K562 (cell line): ENCODE measurements at regions not wholly inside any gene's neighbourhood (a gene's known extent, or its start where the extent isn't known, plus 50 kb on each side); places are given as distances from the start of the nearest gene placed in this dataset.

Experiments used
- ATAC-seq: fragments of 200-7000 bp; cut with Tn5 transposase; 3 replicates; pipeline ENCODE4 v1.9.1; 2020; ENCODE audit warnings: moderate library complexity
- BruUV-seq: library from RNA; stranded (reverse); fragments of 400-500 nt; replicated peaks from 2 replicates; lab custom pipeline; 2021; lab: Mats Ljungman, UMichigan
- CTCF ChIA-PET: fragments of 300-600 bp; formaldehyde crosslinking; extraction: SDS; loops from one replicate; lab custom pipeline; 2021; ENCODE audit warnings: low intra/inter-chr PET ratio; lab: Yijun Ruan, JAX
- POLR2A ChIA-PET: fragments of 300-600, 350-650 bp; sonication (Branson Sonifier 250); formaldehyde crosslinking; extraction: SDS; loops from one replicate; lab custom pipeline; 2021; ENCODE audit warnings: antibody characterized with exemption, inconsistent platforms; lab: Yijun Ruan, JAX
- DNase-seq, 4 experiments: peaks; one replicate each; pipeline versions ENCODE4 v3.0.0 to v3.0.0-alpha.2; 2011 to 2018; ENCODE audit warnings: low spot score in 3 of 4, mixed read lengths in 3 of 4; ENCODE audit errors: extremely low read depth in 1 of 4
- FAIRE-seq: peaks from 2 replicates; lab custom pipeline; 2011; peaks lifted over from hg19 to GRCh38; lab: Jason Lieb, UNC
- H2AFZ ChIP-seq: 2 replicates; pipeline ENCODE4 v1.6.0; 2011; ENCODE audit warnings: low read depth, low read length, control low read depth, inconsistent platforms
- H3K27ac ChIP-seq: fragments of 200-600 bp; 3 replicates; pipeline ENCODE4 v1.8.0; 2011; ENCODE audit warnings: low read depth, mild to moderate bottlenecking, control low read depth, inconsistent platforms, low read length, moderate library complexity, mixed read lengths; ENCODE audit errors: extremely low read depth
- H3K27me3 ChIP-seq, 2 experiments: fragments of 300-600 bp in 1 of 2; 2 replicates in 1 of 2; 3 replicates in 1 of 2; pipeline versions ENCODE4 v1.6.0 to v1.8.0; 2011; ENCODE audit warnings: inconsistent platforms in 2 of 2, low read length in 2 of 2, mild to moderate bottlenecking in 1 of 2, mixed read lengths in 1 of 2, moderate library complexity in 1 of 2; ENCODE audit not compliant: control insufficient read depth in 2 of 2, insufficient read depth in 2 of 2
- H3K36me3 ChIP-seq: fragments of 300-600 bp; 3 replicates; pipeline ENCODE4 v1.8.0; 2011; ENCODE audit warnings: mild to moderate bottlenecking, low read length, inconsistent platforms; ENCODE audit not compliant: control insufficient read depth, insufficient read depth
- H3K4me1 ChIP-seq, 2 experiments: fragments of 200-600 bp in 1 of 2; replicated peaks in 1 of 2; 2 replicates in 1 of 2; 3 replicates in 1 of 2; pipeline versions ENCODE4 v1.5.1 to v1.8.0; 2011; ENCODE audit warnings: inconsistent platforms in 2 of 2, low read length in 2 of 2, mild to moderate bottlenecking in 1 of 2, mixed read lengths in 1 of 2, moderate library complexity in 1 of 2; ENCODE audit not compliant: control insufficient read depth in 2 of 2, insufficient read depth in 2 of 2
- H3K4me2 ChIP-seq: 2 replicates; pipeline ENCODE4 v1.6.1; 2011; ENCODE audit warnings: low read length, control low read depth, inconsistent platforms, mixed read lengths; ENCODE audit not compliant: insufficient read depth
- H3K4me3 ChIP-seq: fragments of 200-600 bp; sonication (generic), shearing (Covaris generic); 2 replicates; pipeline ENCODE4 v1.5.1; 2016; ENCODE audit warnings: control low read depth, inconsistent platforms
- H3K79me2 ChIP-seq: fragments of 200-600 bp; 3 replicates; pipeline ENCODE4 v1.8.0; 2011; ENCODE audit warnings: low read length, inconsistent platforms; ENCODE audit not compliant: control insufficient read depth, insufficient read depth
- H3K9ac ChIP-seq, 2 experiments: 2 replicates each; pipeline versions ENCODE4 v1.6.0 to v1.6.1; 2011; ENCODE audit warnings: low read depth in 2 of 2, low read length in 2 of 2, control low read depth in 1 of 2, inconsistent platforms in 1 of 2, mild to moderate bottlenecking in 1 of 2, mixed read lengths in 1 of 2; ENCODE audit not compliant: insufficient read depth in 1 of 2
- H3K9me1 ChIP-seq: one replicate; pipeline ENCODE4 v1.6.0; 2011; ENCODE audit warnings: inconsistent platforms, mild to moderate bottlenecking, low read length, moderate library complexity; ENCODE audit not compliant: control insufficient read depth, insufficient read depth
- H3K9me3 ChIP-seq: replicated peaks from 2 replicates; pipeline ENCODE4 v1.5.1; 2011; ENCODE audit warnings: low read depth, low read length, inconsistent platforms; ENCODE audit not compliant: control insufficient read depth, insufficient read depth
- H4K20me1 ChIP-seq: replicated peaks from 2 replicates; pipeline ENCODE4 v1.6.1; 2011; ENCODE audit warnings: low read length, inconsistent platforms, mixed read lengths; ENCODE audit not compliant: control insufficient read depth, insufficient read depth
- CCNT2 ChIP-seq: IDR thresholded peaks from 2 replicates; pipeline ENCODE4 v1.6.1; 2011; ENCODE audit warnings: borderline replicate concordance, low read depth, mild to moderate bottlenecking, moderate library complexity, mixed read lengths, low read length; ENCODE audit not compliant: insufficient read length; ENCODE audit errors: extremely low read depth
- CHD4 ChIP-seq: fragments of 200-600 bp; sonication (generic); IDR thresholded peaks from 3 replicates; pipeline ENCODE4 v1.6.1; 2012; ENCODE audit warnings: low read depth, mild to moderate bottlenecking, mixed read lengths, low read length, inconsistent platforms; ENCODE audit not compliant: insufficient read depth, insufficient replicate concordance, poor library complexity, severe bottlenecking
- NR4A1 ChIP-seq, 2 experiments: fragments of 250-450 bp in 1 of 2; fragments of 450-650 bp in 1 of 2; sonication (Bioruptor Pico) in 1 of 2; IDR thresholded peaks; 2 replicates each; pipeline versions ENCODE4 v1.4.0 to v1.6.1; 2016 to 2020; ENCODE audit warnings: mild to moderate bottlenecking in 2 of 2, missing compliant biosample characterization in 1 of 2, missing genetic modification characterization in 1 of 2, moderate library complexity in 1 of 2
- PCBP2 ChIP-seq: fragments of 200-400 bp; formaldehyde crosslinking; IDR thresholded peaks from 2 replicates; pipeline ENCODE4 v1.6.1; 2018; ENCODE audit warnings: low read length, low read depth, mild to moderate bottlenecking, moderate library complexity; ENCODE audit not compliant: poor library complexity, severe bottlenecking
- POLR2G ChIP-seq: fragments of 200-400 bp; formaldehyde crosslinking; IDR thresholded peaks from 2 replicates; pipeline ENCODE4 v1.6.1; 2017; ENCODE audit warnings: low read depth, mild to moderate bottlenecking, antibody characterized with exemption, low read length, moderate library complexity
- POLR2H ChIP-seq: IDR thresholded peaks from 2 replicates; pipeline ENCODE4 v1.6.1; 2016; ENCODE audit warnings: missing genetic modification characterization, low read depth, mild to moderate bottlenecking, control low read depth, missing compliant biosample characterization, moderate library complexity
- ZNF212 ChIP-seq: fragments of 450-650 bp; formaldehyde crosslinking; IDR thresholded peaks from 2 replicates; pipeline ENCODE4 v1.4.0; 2020; ENCODE audit warnings: mild to moderate bottlenecking
- ZNF830 ChIP-seq: fragments of 250-450 bp; sonication (Bioruptor Pico); IDR thresholded peaks from 2 replicates; pipeline ENCODE4 v1.5.0; 2021; ENCODE audit warnings: mild to moderate bottlenecking
- WGBS: fragments of 100-300 bp; shearing (Covaris generic); methylation state at CpG from one replicate; pipeline ENCODE4 v1.1.6; 2016; ENCODE audit warnings: low coverage, mixed read lengths; ENCODE audit not compliant: insufficient coverage; ENCODE audit errors: missing lambda C conversion rate; 5-methylcytosine and 5-hydroxymethylcytosine counted together
- in situ Hi-C: fragments of 300-500 bp; cut with MboI; formaldehyde crosslinking; loops from 4 replicates; pipeline ENCODE4 v1.15.0; 2018; ENCODE audit warnings: inconsistent platforms, mixed read lengths
- intact Hi-C: fragments of 100-400 bp; cut with micrococcal nuclease; formaldehyde crosslinking; loops from 2 replicates; pipeline ENCODE4 v1.14.2; 2022

GRCh38 chr13:112260108-112261055 is 115.8 kb upstream of the SPACA7 start:
- Histone ChIP-seq H4K20me1 (no peaks in the 10 kb centered on the region), H3K9ac (no peak overlapping the region), H3K9me1 (no peaks in the 10 kb centered on the region), H3K27me3 (peaks cover 0 to 6% of the 10 kb centered on the region in 2 experiments; a peak in 2 of 5 replicates), H3K4me1 (no peaks in the 10 kb centered on the region), H3K4me3 (no peak overlapping the region), H3K9me3 (no peaks in the 10 kb centered on the region), H3K27ac (no peak overlapping the region), H3K36me3 (no peaks in the 10 kb centered on the region), H2AFZ (no peak overlapping the region), H3K79me2 (no peaks in the 10 kb centered on the region), H3K4me2 (no peak overlapping the region)
- BruUV-seq = no TSS peak
- intact Hi-C loops (no loop called here), in situ Hi-C loops (no loop called here)
- no peak for ATAC-seq
- TF ChIP-seq ZNF830 (CRISPR knock-in tag) (no peak), ZNF212 (CRISPR knock-in tag) (no peak), NR4A1 (CRISPR knock-in tag; IDR thresholded peaks at IDR 0.05) (no peak), NR4A1 (tag; IDR thresholded peaks at IDR 0.05) (no peak), CCNT2 (no peak), POLR2H (no peak), PCBP2 (no peak), POLR2G (no peak), CHD4 (no peak)
- CTCF ChIA-PET = no interaction called here
- POLR2A ChIA-PET = no interaction called here
- WGBS = 0% methylated on average over 24 of the region's 29 CpGs
- no peak for DNase-seq
- FAIRE-seq = no peak
